GM18519 (cell line): ENCODE measurements at regions not wholly inside any gene's neighbourhood (a gene's known extent, or its start where the extent isn't known, plus 50 kb on each side); places are given as distances from the start of the nearest gene placed in this dataset.
"Not testable (repeated sequence)": the region's sequence is repeated elsewhere in the genome, so short reads cannot be mapped to it uniquely, and the experiment has no call there.

ENCODE experiments used
- ATAC-seq: cut with Tn5 transposase; IDR thresholded peaks from one replicate; pipeline ENCODE4 v1.9.1; 2021; ENCODE audit warnings: mild to moderate bottlenecking, moderate library complexity; ENCODE audit not compliant: unreplicated experiment, low FRiP score

DNA sequence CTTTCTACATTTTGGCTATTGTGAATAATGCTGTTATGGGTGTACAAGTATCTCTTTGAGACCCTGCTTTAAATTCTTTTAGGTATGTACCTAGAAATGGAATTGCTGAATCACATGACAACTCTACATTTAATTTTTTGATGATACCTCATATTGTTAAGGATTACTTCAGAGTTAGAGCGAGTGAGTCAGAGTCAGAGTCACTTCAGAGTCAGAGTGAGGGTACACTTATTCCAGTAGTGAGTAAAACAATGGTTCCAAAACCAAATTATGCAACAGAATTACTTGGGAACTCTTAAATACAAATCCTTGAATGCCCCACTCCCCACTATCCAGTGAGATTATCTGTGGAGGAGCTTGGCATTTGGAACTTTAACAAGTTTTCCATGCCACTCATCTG is 50.3 kb upstream of the SNRK start:
- no peak for ATAC-seq

DNA sequence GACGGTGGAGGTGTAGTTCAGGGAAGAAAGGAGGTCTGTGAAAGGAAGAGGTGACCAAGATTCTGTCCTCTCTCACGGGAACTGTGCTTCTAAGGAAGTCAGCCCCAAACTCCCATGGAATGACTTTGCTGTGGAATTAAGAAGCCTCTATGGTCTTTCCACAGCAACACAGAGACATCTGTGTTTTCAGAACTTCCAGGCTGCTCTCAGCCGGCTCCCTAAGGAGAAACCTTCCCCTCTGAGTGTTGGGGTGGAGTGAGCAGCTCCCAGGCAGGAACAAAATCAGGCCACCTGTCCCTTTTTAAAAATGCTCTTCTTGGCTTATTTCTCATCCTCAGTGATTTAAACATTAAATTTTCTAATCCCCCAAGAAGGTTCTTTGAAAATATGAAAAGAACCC is 53.3 kb upstream of the SNRK start:
- no peak for ATAC-seq

DNA sequence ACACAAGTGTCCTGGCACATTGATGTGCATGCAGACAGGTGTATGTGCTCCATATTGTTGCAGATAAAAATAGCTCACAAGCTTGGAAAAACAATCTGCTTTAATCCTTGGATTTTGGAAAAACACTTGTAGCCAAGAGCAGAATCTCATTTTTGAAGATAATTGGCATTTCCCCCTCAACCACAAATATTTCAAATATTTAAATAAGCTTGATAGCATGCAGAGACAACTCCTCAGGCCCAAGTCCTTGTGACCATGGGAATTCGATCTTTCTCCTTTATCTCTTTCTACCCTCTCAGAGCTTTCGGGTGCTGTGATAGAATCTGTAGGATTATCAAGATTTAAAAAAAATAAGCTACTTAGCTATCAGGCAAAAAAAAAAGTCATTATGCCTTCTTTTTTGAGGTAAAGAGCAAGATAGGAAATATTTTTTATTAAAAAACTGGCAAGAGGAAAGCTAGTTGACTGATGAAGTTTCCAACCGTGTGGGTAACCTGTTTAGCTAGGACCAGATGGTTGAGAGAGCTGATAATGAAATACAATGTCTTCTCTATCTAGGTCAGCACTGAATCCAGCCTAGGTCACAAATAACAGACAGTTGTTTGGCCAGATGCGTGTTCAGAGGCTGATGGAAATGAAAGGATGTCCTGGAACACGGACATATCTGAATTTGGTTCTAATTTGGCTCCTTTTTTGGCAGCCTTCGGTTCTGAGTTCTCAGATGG is 54.9 kb upstream of the SNRK start:
- ATAC-seq = no peak

DNA sequence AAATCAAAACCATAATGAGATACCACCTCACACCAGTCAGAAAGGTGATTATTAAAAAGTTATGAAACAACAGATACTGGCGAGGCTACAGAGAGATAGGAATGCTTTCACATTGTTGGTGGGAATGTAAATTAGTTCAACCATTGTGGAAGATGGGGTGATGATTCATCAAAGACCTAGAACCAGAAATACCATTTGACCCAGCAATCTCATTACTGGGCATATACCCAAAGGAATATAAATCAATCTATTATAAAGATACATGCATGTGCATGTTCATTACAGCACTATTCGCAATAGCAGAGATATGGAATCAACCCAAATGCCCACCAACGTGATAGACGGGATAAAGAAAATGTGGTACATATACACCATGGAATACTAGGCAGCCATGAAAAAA is 56.5 kb upstream of the SNRK start:
- not testable (repeated sequence) for ATAC-seq

DNA sequence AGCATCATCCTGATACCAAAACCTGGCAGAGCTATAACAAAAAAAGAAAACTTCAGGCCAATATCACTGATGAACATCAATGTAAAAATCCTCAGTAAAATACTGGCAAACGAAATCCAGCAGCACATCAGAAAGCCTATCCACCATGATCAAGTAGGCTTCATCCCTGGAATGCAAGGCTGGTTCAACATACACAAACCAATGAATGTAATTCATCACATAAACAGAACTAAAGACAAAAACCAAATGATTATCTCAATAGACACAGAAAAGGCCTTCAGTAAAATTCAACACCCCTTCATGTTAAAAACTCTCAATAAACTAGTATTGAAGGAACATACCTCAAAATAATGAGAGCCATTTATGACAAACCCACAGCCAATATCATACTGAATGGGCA is 58.7 kb upstream of the SNRK start:
- not testable (repeated sequence) for ATAC-seq

DNA sequence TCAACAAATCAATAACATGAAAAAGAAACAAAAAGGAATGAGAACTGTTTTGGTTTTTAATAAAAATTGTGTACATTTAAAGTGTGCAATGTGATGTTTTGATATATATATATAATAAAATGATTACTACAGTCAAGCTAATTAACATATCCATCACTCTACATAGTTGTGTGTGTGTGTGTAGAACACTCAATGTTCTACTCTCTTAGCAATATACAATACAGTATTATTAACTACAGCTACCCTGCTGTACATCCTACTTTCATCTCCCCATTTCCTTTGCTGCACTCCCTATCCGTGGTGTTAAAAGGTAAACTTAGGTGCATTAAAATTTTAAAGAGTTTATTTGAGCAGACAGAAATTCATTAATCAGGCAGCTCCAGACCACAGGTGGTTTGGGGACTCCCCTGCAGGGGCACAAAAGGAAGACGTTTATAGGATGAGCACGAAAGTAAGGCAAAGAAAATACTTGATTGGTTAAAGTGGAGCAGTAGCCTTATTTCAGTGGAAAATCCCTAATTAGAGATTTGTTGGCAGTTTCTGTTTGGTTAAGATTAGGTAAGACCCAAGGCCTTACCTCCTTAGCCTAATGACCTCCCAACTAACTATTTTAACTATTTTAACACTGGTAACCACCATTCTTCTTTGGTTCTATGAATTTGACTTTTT is 61.8 kb upstream of the SNRK start:
- no peak for ATAC-seq

DNA sequence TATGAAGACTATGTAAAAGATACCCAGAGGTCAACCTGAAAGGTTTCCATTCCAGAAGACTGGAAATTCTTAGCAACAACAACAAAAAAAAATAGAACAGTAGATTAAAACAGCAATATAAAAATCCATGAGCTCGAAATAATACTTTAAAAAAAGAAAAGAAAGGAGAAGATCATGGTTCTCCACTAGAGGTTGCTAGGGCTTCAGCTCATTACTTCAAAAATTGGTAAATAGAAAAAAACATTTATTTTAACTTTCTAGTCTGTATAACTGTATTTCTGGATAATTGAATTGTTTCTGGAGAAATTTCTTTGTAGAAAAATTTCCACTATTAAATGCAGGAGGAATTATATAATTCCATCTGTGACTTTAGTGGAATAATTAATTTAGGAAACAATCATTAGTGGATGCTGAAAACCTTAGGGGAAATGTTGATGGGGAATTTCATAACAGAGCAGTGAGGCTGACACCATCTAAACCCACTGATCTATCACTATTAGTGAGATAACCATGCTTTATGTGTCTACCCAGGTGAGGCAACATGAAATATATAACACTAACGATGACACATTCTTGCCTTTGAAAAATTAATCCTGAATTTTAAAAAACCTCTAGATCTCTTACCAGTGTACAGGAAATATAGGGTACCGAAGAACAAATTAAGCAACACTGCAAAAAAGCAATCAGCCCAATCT is 62.5 kb upstream of the SNRK start:
- no peak for ATAC-seq

DNA sequence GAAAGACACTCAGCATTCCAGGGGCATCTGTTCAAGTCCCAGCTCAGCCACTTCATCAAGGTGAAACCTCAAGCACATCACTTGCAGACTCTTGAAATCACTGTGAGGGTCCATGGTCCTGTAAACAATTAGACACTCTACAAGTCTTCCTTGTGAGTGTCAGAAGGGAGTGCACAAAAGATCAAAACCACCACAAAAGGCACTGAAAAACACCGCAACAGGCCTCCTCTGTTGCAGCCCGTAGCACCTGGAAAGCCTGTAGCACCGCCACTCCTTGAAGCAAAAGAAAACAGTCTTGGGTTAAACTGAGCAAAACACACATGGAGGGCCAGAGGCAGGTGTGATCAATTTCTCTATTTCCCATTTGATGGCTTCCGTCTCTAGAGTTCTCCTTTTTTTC is 63.8 kb upstream of the SNRK start:
- ATAC-seq = no peak

DNA sequence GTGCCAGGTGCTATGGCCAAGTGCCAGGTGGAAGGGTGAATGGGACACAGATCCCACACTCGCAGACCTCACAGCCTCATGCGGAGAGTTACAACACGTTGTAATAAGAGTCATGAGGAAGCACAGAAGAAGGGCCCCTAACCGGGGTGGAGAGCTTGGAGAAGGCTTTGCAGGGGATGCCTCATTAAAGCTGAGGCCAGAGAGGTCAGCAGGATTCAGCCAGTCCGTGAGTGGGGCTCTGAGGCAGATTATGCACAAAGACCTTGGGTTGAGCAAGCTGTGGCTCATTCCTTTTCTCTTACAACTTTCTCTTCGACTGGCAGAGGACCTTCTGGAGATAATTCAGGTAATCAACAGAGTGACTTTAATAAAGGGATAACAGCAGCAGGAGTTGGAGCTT is 65.3 kb upstream of the SNRK start:
- ATAC-seq = no peak

DNA sequence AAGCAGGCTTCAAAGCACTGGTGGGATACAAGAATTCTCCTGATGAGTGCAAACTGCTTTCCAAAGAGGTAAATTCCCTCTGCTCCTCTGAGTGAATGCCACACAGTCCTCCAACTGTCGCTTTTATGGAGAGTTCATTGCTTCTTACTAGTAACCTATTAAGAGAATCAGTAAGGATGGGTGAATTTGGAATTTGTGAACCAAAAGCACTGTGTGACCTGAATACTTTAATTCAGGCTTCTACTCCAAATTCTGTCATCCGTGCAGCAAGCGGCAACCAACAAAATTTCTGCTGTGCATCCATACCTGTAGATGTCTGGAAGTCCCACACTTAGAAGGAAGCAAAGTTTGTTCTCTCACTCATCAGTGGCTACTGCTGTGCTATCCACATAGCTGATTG is 66.7 kb upstream of the SNRK start:
- no peak for ATAC-seq

DNA sequence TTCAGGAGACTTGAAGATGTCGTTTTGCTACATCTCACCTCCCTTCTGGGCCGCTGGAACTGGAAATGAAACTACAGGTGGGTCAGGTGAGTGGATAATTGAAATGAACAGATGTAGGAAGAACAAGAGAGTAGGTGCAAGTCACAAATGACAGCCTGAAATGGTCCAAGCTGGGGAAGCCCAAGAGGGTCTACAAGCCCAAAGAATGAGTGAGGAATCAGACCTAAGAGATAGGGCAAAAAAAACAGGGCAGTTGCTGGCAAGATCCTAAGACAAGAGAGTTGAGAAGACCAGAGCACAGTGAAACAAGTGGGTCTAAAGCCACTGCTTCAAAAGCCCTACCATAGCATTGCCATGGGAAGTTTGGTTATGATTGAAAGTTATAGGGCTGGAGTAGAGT is 67.4 kb upstream of the SNRK start:
- no peak for ATAC-seq

DNA sequence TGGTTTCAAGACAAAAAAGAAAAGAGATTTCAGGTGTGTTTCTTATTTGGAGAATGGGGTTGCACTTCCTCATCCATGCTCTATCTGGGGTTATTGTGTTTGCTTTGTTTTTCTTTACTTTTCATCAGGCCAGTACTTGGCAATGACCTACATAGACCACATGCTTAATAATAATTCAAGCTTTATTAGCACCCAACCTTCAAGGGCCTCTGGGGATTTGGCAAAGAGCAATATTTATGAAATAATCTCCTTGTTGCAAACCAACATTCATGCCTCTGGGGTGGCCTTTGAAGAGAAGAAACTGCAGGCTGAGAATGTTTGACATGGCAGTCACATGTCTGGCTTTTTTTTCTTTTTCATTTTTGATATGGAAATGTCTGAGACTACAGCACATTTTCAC is 68.2 kb upstream of the SNRK start:
- no peak for ATAC-seq

DNA sequence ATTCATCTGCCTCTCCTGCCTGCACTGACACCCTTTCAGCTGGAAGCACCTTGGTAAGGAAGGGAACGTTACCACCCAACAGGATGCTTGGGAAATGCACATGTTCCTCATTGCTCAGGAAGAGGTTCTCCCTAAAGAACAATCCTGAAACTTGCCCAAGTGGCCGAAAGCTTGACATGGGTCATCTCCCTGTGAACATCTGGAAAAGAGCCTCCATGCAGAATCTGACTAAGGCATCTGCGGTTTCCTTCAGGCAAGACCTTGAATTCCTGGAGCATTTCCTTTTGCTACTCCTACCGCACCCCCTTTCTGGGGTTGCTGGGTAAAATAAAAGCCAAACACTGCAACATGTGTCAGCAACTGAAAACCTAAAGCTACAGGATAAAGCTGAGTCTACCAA is 68.7 kb upstream of the SNRK start:
- ATAC-seq = no peak

DNA sequence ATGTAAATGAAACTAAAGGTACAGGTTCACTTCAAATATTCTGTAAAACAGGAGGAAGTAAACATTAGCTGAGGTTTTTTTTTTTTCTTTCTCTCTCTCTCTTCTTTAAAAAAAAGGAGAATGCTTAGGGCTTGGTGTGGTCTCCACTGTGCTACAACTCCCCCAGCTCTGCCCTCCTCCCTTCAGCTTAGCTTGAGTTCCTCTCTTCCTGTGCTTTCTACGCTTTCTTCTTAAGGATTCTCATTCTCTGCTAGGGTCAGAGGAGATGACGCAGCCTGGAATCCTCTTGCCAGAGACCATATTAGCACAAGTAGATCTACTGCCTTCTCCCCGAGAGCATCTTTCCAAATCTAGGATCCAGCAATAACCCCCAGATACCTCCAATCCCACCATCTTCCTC is 69.1 kb upstream of the SNRK start:
- ATAC-seq = no peak

DNA sequence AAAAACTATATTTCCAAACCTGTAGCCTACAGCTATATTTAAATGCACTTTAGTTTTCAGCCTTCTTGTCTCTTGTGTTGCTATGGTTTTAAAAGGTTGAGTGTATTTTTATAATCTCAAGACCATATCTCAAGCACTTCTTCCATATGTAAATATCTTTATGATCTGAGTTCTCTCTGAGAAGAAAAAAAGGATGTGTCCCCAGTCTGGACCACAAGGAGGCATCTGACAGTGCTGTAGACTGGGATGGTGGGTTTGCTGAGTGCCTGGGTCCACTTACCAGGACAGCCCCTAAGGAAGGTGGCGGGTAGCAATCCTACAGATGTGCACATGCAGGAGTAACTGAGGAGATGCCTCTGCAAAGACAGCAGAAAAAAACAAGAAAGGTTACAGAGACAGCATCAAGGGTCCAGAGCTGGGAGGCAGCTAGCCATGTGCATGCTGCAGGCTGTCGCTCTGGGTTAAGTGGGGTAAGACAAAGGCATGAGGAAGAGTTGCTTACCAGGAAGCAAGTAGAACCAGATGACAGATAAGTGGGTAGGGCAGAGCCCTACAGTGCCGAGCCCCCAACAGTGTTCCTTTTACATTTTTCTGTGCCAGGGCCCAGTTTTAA is 70.6 kb upstream of the SNRK start:
- no peak for ATAC-seq

DNA sequence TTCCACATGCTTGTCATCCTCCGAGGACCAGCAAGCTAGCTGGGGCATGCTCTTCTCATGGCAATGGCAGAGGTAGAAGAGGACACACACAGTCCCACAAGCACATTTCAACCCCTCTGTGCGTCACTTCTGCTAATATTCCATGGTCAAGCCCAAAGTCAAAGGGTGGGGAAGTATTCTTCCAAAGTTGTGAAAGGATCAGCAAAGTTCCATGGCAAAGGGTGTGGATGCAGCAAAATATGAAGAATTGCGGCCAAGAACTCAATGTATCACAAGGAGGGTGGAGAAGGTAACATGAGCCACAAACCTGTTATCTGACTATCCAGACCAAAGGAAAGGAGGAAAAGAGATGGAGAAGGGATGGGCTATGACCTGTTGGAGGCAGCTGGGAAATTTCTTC is 71.2 kb upstream of the SNRK start:
- no peak for ATAC-seq

DNA sequence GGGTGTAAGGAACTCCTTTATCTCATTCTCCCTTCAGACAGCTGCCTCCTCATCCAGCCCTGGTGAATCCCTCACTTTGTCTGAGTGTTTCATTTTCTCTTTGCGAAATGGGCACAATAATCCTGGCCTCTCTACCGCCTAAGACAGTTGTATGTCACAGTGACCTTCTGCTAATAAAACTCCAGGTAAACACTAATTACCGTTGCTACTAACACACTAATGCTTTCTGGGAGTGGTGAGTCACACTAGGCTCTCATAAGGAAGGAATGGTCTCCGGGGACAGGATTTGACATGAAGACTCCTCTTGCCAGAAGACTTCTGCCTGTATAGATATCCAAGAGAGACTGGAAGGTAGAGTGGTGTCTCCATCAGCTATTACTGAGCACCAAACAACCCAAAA is 71.7 kb upstream of the SNRK start:
- ATAC-seq = no peak

DNA sequence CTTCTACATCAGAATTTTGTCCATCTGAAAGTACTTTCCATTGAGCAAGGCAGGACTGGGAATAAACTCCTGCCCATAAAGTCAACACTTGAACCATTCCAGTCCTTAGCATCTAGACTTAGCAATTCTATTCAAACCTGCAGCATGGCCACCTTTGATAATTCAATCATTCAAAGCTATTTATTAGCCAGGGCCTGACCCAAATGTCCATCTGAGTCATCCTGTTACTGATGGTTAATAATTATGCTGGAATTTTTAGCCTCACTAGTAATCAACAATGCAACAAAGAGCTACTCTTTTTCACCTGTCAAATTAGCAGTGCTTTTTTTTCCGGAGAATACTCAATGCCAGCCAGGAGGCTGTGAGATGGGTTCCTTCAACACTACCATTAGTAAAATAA is 72.7 kb upstream of the SNRK start:
- ATAC-seq = no peak

DNA sequence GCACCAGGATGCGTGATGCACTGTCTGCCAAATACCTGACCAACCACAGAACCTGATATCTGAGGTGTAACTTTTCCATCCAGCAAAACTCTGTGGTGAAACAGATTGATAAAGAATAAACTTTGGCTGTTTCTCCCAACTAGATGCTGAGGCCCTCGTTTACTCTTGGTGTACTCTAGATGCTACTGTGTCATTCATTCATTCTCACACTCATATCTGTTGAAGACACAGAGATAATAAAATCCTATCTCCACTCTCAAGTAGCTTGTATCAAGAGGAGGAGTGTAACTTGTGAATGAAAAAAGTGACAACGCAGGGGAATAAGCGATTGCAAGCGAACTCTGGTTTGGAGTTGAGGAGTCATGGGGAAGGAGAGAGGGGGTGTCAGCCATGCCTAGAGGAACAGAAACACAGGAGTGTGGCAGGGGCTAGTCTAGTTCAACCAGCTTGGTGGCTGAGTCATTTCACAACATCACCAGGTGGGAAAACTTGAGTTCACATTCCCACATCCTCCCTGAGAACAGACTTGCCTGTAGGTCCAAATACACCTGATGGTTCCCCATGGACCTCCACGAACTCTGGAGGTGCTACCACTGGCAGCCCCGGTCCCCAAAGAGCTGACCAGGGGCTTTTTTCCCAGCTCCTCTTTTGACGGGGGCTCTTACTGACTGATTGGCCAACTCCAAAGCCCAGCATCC is 73.3 kb upstream of the SNRK start:
- no peak for ATAC-seq

DNA sequence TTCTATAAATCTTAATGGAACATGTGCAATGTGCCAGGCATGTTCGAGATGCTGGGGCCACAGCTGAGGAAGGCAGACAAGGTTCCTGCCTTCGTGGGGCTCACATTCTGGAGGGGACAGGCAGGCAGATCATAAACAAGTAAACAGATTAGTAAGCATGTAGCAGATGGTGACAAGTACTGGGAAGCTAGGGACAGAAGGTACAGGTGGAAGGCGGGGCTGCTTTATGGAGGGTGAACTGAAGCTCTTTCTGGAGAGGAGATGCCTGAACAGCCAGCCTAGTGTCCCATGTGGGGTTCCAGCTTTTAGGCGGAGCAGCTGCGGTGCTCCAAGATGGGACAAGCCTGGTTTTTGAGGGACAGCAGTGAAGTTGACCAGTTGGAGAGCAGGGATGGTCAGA is 74.7 kb upstream of the SNRK start:
- ATAC-seq = no peak
